Trophoblast cell (in vitro differentiated cells and primary cell): ENCODE measurements at regions not wholly inside any gene's neighbourhood (a gene's known extent, or its start where the extent isn't known, plus 50 kb on each side); places are given as distances from the start of the nearest gene placed in this dataset.

ENCODE experiments used
- DNase-seq, 2 donors: peaks; one replicate each; pipeline ENCODE4 v3.0.0-alpha.2; 2016
- H2AFZ ChIP-seq: 2 replicates; pipeline ENCODE4 v1.6.1; 2013; ENCODE audit warnings: low read length, moderate library complexity, mild to moderate bottlenecking; ENCODE audit not compliant: insufficient read depth, poor library complexity
- H2AK5ac ChIP-seq: 2 replicates; pipeline ENCODE4 v1.6.1; 2013; ENCODE audit warnings: mild to moderate bottlenecking, low read length
- H2BK120ac ChIP-seq: 2 replicates; pipeline ENCODE4 v1.6.1; 2013; ENCODE audit warnings: low read length, mild to moderate bottlenecking, moderate library complexity; ENCODE audit not compliant: insufficient read depth, poor library complexity
- H2BK12ac ChIP-seq: 2 replicates; pipeline ENCODE4 v1.6.1; 2013; ENCODE audit warnings: mild to moderate bottlenecking, low read length, moderate library complexity
- H2BK5ac ChIP-seq: 2 replicates; pipeline ENCODE4 v1.6.1; 2013; ENCODE audit warnings: low read length, low read depth, moderate library complexity, mild to moderate bottlenecking; ENCODE audit not compliant: poor library complexity
- H3K14ac ChIP-seq: 2 replicates; pipeline ENCODE4 v1.6.1; 2013; ENCODE audit warnings: mild to moderate bottlenecking, low read length
- H3K18ac ChIP-seq: 2 replicates; pipeline ENCODE4 v1.6.1; 2013; ENCODE audit warnings: mild to moderate bottlenecking, low read length
- H3K23ac ChIP-seq: 2 replicates; pipeline ENCODE4 v1.6.1; 2013; ENCODE audit warnings: low read length
- H3K27ac ChIP-seq: 2 replicates; pipeline ENCODE4 v1.5.1; 2013; ENCODE audit warnings: low read depth, mild to moderate bottlenecking, inconsistent platforms, low read length, moderate library complexity
- H3K27me3 ChIP-seq: 2 replicates; pipeline ENCODE4 v1.6.1; 2013; ENCODE audit warnings: inconsistent platforms, mild to moderate bottlenecking, low read length, moderate library complexity; ENCODE audit not compliant: insufficient read depth
- H3K36me3 ChIP-seq, 2 experiments: 1 replicate in 1 of 2; 2 replicates in 1 of 2; pipeline ENCODE4 v1.6.1; 2013; ENCODE audit warnings: low read length in 2 of 2, mild to moderate bottlenecking in 2 of 2, moderate library complexity in 1 of 2; ENCODE audit not compliant: insufficient read depth in 2 of 2, control insufficient read depth in 1 of 2
- H3K4ac ChIP-seq: 2 replicates; pipeline ENCODE4 v1.6.1; 2013; ENCODE audit warnings: low read depth, mild to moderate bottlenecking, low read length, moderate library complexity
- H3K4me1 ChIP-seq, 2 experiments: 1 replicate in 1 of 2; 2 replicates in 1 of 2; pipeline ENCODE4 v1.6.1; 2013; ENCODE audit warnings: low read length in 2 of 2, mild to moderate bottlenecking in 2 of 2, moderate library complexity in 1 of 2; ENCODE audit not compliant: insufficient read depth in 2 of 2, control insufficient read depth in 1 of 2
- H3K4me2 ChIP-seq: 2 replicates; pipeline ENCODE4 v1.6.1; 2013; ENCODE audit warnings: inconsistent platforms, mild to moderate bottlenecking, low read length, moderate library complexity
- H3K4me3 ChIP-seq: 2 replicates; pipeline ENCODE4 v1.5.1; 2013; ENCODE audit warnings: mild to moderate bottlenecking, low read depth, low read length, inconsistent platforms
- H3K79me1 ChIP-seq: one replicate; pipeline ENCODE4 v1.6.1; 2013; ENCODE audit warnings: low read length
- H3K79me2 ChIP-seq: 2 replicates; pipeline ENCODE4 v1.6.1; 2013; ENCODE audit warnings: low read length, mild to moderate bottlenecking; ENCODE audit not compliant: control insufficient read depth, insufficient read depth, poor library complexity
- H3K9ac ChIP-seq: 2 replicates; pipeline ENCODE4 v1.6.1; 2013; ENCODE audit warnings: mild to moderate bottlenecking, low read length
- H3K9me3 ChIP-seq: 2 replicates; pipeline ENCODE4 v1.6.1; 2013; ENCODE audit warnings: low read depth, mild to moderate bottlenecking, control low read depth, inconsistent platforms, low read length; ENCODE audit not compliant: insufficient read depth
- H4K12ac ChIP-seq: 2 replicates; pipeline ENCODE4 v1.6.1; 2013; ENCODE audit warnings: low read depth, mild to moderate bottlenecking, low read length, moderate library complexity
- H4K8ac ChIP-seq: 2 replicates; pipeline ENCODE4 v1.6.1; 2013; ENCODE audit warnings: low read depth, mild to moderate bottlenecking, low read length, moderate library complexity
- H4K91ac ChIP-seq: one replicate; pipeline ENCODE4 v1.6.1; 2013; ENCODE audit warnings: low read depth, mild to moderate bottlenecking, low read length, moderate library complexity
- WGBS: extraction: QIAGEN DNeasy Blood & Tissue Kit; methylation state at CpG from one replicate; pipeline ENCODE4 v1.1.7; 2013; ENCODE audit warnings: missing lambda C conversion rate; ENCODE audit not compliant: insufficient read length, insufficient coverage; ENCODE audit errors: extremely low coverage; 5-methylcytosine and 5-hydroxymethylcytosine counted together

DNA sequence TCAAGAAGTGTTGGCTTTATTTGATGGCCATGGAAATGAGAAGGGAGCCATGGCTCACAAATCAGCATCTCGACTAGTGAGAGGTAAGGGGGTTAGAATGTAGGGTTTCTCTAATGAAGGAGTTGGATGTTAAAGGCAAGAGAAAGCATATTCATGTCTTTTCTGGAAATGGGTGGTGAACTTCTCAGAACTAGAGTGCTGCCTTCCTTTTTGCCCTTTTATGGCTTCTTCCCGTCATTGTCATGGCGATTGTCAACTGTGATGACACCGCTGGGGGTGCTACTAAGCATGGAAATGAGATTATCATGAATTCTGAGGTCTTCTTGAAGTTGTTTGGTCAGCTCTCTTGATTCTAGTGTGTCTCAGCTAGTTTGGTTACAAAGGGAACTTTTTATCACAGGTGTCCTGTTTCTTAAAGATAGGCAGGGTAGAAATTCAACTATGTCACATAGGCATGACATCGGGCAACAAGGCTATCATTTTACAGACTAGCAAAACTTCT lies 180.4 kb downstream of the LIG4 start:
- no CpG with 5 or more reads among the region's 5 CpGs for WGBS
- no peak overlapping the region for H3K23ac ChIP-seq

DNA sequence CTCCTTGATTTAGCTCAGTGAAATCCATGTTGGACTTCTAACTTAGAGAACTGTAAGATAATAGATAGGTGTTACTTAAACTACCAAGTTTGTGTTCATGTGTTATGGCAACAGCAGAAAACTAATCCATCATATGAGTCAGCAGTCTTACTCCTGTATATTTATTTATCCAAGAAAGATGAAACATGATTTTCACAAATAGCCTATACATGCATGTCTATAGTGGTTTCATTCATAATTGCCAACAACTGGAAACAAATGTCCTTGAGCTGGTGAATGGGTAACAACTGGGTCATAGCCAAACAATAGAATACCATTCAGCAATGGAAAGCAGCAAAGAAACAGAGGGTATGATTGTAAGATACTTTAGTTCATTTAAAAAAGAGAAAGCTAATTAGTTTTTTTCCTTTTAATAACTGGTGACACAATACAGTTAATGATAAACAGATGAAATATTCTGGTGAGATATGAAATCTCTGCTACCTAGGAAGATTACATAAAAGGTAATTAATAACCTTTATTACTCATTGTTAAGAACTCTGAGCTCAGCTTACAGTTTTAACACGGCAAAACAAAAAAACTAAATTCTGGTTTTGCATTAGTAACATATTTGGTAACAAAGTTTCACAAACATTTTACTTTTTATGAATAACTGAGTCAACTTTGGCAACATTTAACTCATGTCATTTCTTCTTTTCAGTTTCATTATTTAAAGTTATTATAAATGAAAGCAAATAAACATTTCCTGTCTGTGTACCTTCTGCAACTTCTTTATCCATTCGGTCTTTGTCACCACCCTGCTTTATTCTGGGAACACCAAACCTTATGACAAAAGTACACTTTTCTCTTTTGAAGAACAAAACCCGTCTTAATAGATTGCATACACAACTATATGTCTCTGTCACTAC lies 181.3 kb downstream of the LIG4 start:
- Histone ChIP-seq H3K27ac (no peak overlapping the region), H3K9ac (no peak overlapping the region), H3K18ac (no peak overlapping the region), H2BK120ac (no peak overlapping the region), H4K91ac (no peak overlapping the region), H3K27me3 (no peaks in the 10 kb centered on the region), H2AFZ (no peak overlapping the region), H3K36me3 (no peaks in the 10 kb centered on the region), H2BK12ac (no peak overlapping the region), H3K79me1 (no peaks in the 10 kb centered on the region), H3K23ac (no peak overlapping the region), H3K4me3 (no peak overlapping the region), H3K79me2 (no peaks in the 10 kb centered on the region), H2BK5ac (no peak overlapping the region), H2AK5ac (no peak overlapping the region), H4K8ac (no peak overlapping the region), H3K4ac (no peak overlapping the region), H4K12ac (no peak overlapping the region), H3K4me1 (no peaks in the 10 kb centered on the region), H3K14ac (no peak overlapping the region), H3K9me3 (no peaks in the 10 kb centered on the region), H3K4me2 (no peak overlapping the region)
- WGBS, result no CpG with 5 or more reads among the region's 3 CpGs
- no peak for DNase-seq

More for the DNA sequence above, 180.4 kb downstream of the LIG4 start:
- H3K79me2 ChIP-seq, result no peaks in the 10 kb centered on the region
- H3K14ac ChIP-seq, result no peak overlapping the region
- no peak overlapping the region for H4K8ac ChIP-seq
- H3K27me3 ChIP-seq, result no peaks in the 10 kb centered on the region
- no peaks in the 10 kb centered on the region for H3K4me1 ChIP-seq
- no peak overlapping the region for H2BK5ac ChIP-seq
- H2BK120ac ChIP-seq, result no peak overlapping the region
- H2AFZ ChIP-seq, result no peak overlapping the region
- no peak overlapping the region for H4K91ac ChIP-seq
- no peaks in the 10 kb centered on the region for H3K9me3 ChIP-seq
- H3K18ac ChIP-seq, result no peak overlapping the region
- H3K4ac ChIP-seq, result no peak overlapping the region
- DNase-seq, result no peak
- H4K12ac ChIP-seq, result no peak overlapping the region
- H3K4me2 ChIP-seq, result no peak overlapping the region
- no peaks in the 10 kb centered on the region for H3K36me3 ChIP-seq
- no peak overlapping the region for H3K4me3 ChIP-seq
- no peaks in the 10 kb centered on the region for H3K79me1 ChIP-seq
- H2BK12ac ChIP-seq, result no peak overlapping the region
- no peak overlapping the region for H2AK5ac ChIP-seq
- no peak overlapping the region for H3K9ac ChIP-seq
- no peak overlapping the region for H3K27ac ChIP-seq

DNA sequence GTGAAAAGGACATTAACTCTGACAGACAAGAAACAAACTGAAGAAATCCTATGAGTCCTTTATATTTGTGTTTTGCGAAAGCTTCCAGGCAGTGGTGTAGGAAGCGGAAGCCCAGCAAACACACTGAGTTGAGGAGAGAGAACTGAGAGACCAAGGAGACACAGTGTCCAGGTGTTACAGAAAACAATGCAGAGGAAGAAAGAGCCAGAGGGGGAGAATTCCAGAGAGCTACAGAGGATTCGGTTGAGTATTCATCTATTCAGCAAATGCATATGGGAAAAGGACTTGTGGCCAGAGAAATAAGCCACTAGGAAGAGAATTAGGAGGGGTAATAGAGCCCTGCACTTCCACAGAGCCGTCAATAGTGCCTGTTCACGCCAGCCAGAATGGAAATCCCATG lies 183.5 kb downstream of the LIG4 start:
- Histone ChIP-seq H2BK120ac (no peak overlapping the region), H3K4me3 (no peak overlapping the region), H3K4me1 (no peaks in the 10 kb centered on the region), H4K91ac (no peak overlapping the region), H3K9me3 (no peaks in the 10 kb centered on the region), H3K18ac (no peak overlapping the region), H2BK5ac (no peak overlapping the region), H2BK12ac (no peak overlapping the region), H3K27ac (no peak overlapping the region), H4K12ac (no peak overlapping the region), H3K4me2 (no peak overlapping the region), H3K79me2 (no peaks in the 10 kb centered on the region), H2AFZ (no peak overlapping the region), H3K9ac (no peak overlapping the region), H3K14ac (no peak overlapping the region), H3K27me3 (no peaks in the 10 kb centered on the region), H2AK5ac (no peak overlapping the region), H3K4ac (no peak overlapping the region), H3K23ac (no peak overlapping the region), H3K79me1 (no peaks in the 10 kb centered on the region), H4K8ac (no peak overlapping the region), H3K36me3 (no peaks in the 10 kb centered on the region)
- no CpG with 5 or more reads among the region's 5 CpGs for WGBS
- no peak for DNase-seq

DNA sequence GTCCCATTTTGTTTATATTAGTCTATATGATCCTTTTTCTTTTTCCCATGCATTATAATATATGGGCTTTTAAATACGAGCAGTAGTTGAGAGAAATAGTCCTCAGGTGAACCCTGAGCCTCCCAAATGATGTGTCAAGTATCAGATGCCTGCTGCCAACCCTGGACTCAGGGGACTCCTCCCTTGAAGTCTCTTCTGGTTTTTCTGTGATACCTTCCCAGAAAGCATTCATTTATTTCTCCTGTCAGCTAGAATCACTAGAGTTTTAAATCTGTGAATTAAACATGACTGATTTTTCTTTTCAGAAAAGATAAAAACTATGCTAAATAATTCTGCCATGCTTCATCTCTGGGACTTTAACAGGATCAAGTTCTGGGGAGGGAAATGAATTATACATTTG lies 184.6 kb downstream of the LIG4 start:
- Histone ChIP-seq H4K12ac (no peak overlapping the region), H4K91ac (no peak overlapping the region), H2BK12ac (no peak overlapping the region), H3K23ac (no peak overlapping the region), H4K8ac (no peak overlapping the region), H3K4me3 (no peak overlapping the region), H3K9ac (no peak overlapping the region), H3K4ac (no peak overlapping the region), H2AFZ (no peak overlapping the region), H3K79me2 (no peaks in the 10 kb centered on the region), H3K79me1 (no peaks in the 10 kb centered on the region), H3K9me3 (no peaks in the 10 kb centered on the region), H3K18ac (no peak overlapping the region), H3K27ac (no peak overlapping the region), H3K14ac (no peak overlapping the region), H2AK5ac (no peak overlapping the region), H3K27me3 (no peaks in the 10 kb centered on the region), H2BK5ac (no peak overlapping the region), H3K4me1 (no peaks in the 10 kb centered on the region), H3K4me2 (no peak overlapping the region), H3K36me3 (no peaks in the 10 kb centered on the region), H2BK120ac (no peak overlapping the region)
- no CpG with 5 or more reads among the region's 1 CpG for WGBS
- no peak for DNase-seq
